B cell (primary cell): ENCODE measurements at regions not wholly inside any gene's neighbourhood (a gene's known extent, or its start where the extent isn't known, plus 50 kb on each side); places are given as distances from the start of the nearest gene placed in this dataset.

Experiments used
- ATAC-seq: fragments of 200-7000 bp; cut with Tn5 transposase; one replicate; pipeline ENCODE4 v1.10.0; 2021; ENCODE audit warnings: low read depth, mild to moderate bottlenecking, moderate number of reproducible peaks, moderate library complexity
- CTCF ChIA-PET: fragments of 350-600 bp; sonication (Branson Sonifier 250); formaldehyde crosslinking; loops from one replicate; lab custom pipeline; 2021; ENCODE audit warnings: antibody characterized with exemption, inconsistent platforms; lab: Charles Lee
- POLR2A ChIA-PET: fragments of 350-600 bp; sonication (Branson Sonifier 250); formaldehyde crosslinking; loops from one replicate; lab custom pipeline; 2021; ENCODE audit warnings: antibody characterized with exemption; lab: Charles Lee
- DNase-seq: peaks from one replicate; pipeline ENCODE4 v3.0.0; 2013
- H2AFZ ChIP-seq: 2 replicates; pipeline ENCODE4 v1.6.1; 2012; ENCODE audit warnings: mild to moderate bottlenecking, low read depth, low read length; ENCODE audit not compliant: insufficient read depth, poor library complexity, severe bottlenecking
- H3K27ac ChIP-seq, 2 donors: 1 replicate in 1 of 2; 2 replicates in 1 of 2; pipeline ENCODE4 v1.5.1; 2012 to 2013; ENCODE audit warnings: low read length in 2 of 2, mild to moderate bottlenecking in 2 of 2, moderate library complexity in 1 of 2
- H3K27me3 ChIP-seq, 4 experiments: fragments of 200-600 bp in 1 of 4; sonication (generic) in 1 of 4; replicated peaks in 1 of 4; 1 replicate in 2 of 4; 2 replicates in 2 of 4; pipeline versions ENCODE4 v1.6.1 to v1.7.0; 2013 to 2016; ENCODE audit warnings: low read length in 3 of 4, mild to moderate bottlenecking in 2 of 4, mixed read lengths in 1 of 4, moderate library complexity in 1 of 4; ENCODE audit not compliant: insufficient read depth in 4 of 4, control insufficient read depth in 3 of 4; ENCODE audit errors: control extremely low read depth in 1 of 4
- H3K36me3 ChIP-seq, 2 experiments: replicated peaks in 1 of 2; 1 replicate in 1 of 2; 2 replicates in 1 of 2; pipeline versions ENCODE4 v1.6.1 to v1.7.1; 2013; ENCODE audit warnings: low read length in 1 of 2; ENCODE audit not compliant: insufficient read depth in 2 of 2, control insufficient read depth in 1 of 2; ENCODE audit errors: control extremely low read depth in 1 of 2, extremely low read depth in 1 of 2
- H3K4me1 ChIP-seq, 2 donors: fragments of 200-600 bp in 1 of 2; sonication (generic) in 1 of 2; 1 replicate in 1 of 2; 2 replicates in 1 of 2; pipeline versions ENCODE4 v1.5.1 to v1.6.1; 2013 to 2017; ENCODE audit warnings: low read length in 2 of 2; ENCODE audit not compliant: control insufficient read depth in 2 of 2, insufficient read depth in 2 of 2
- H3K4me2 ChIP-seq: replicated peaks from 2 replicates; pipeline ENCODE3; 2012; ENCODE audit warnings: mild to moderate bottlenecking, low read depth, low read length; ENCODE audit not compliant: poor library complexity, severe bottlenecking
- H3K4me3 ChIP-seq, 5 experiments: fragments of 200-600 bp in 1 of 5; sonication (generic) in 1 of 5; 1 replicate in 3 of 5; 2 replicates in 2 of 5; pipeline versions ENCODE4 v1.5.1 to v1.7.0; 2011 to 2016; ENCODE audit warnings: low read length in 4 of 5, mild to moderate bottlenecking in 4 of 5, low read depth in 2 of 5, control low read depth in 1 of 5, moderate library complexity in 1 of 5; ENCODE audit not compliant: insufficient read depth in 1 of 5; ENCODE audit errors: control extremely low read depth in 1 of 5, extremely low read depth in 1 of 5
- H3K79me2 ChIP-seq: fragments of 200-600 bp; sonication (generic); one replicate; pipeline ENCODE4 v1.6.0; 2016; ENCODE audit warnings: low read length; ENCODE audit not compliant: control insufficient read depth, insufficient read depth
- H3K9ac ChIP-seq: fragments of 200-600 bp; sonication (generic); 2 replicates; pipeline ENCODE4 v1.6.1; 2017; ENCODE audit warnings: mild to moderate bottlenecking, low read length, moderate library complexity
- H3K9me3 ChIP-seq, 3 donors: one replicate each; pipeline versions ENCODE4 v1.6.1 to v1.7.1; 2013; ENCODE audit warnings: low read length in 2 of 3; ENCODE audit not compliant: control insufficient read depth in 2 of 3, insufficient read depth in 1 of 3; ENCODE audit errors: control extremely low read depth in 1 of 3
- H4K20me1 ChIP-seq: 2 replicates; pipeline ENCODE4 v1.6.0; 2012; ENCODE audit warnings: mild to moderate bottlenecking, low read length; ENCODE audit not compliant: insufficient read depth, control insufficient read depth, poor library complexity, severe bottlenecking
- H3K27ac Mint-ChIP-seq: one replicate; pipeline ENCODE4 v1.8.0; 2021; ENCODE audit warnings: mixed read lengths
- H3K27me3 Mint-ChIP-seq: one replicate; pipeline ENCODE4 v1.8.0; 2021; ENCODE audit warnings: mixed read lengths
- H3K4me1 Mint-ChIP-seq: one replicate; pipeline ENCODE4 v1.8.0; 2021; ENCODE audit warnings: mixed read lengths
- H3K4me3 Mint-ChIP-seq: one replicate; pipeline ENCODE4 v1.8.0; 2021; ENCODE audit warnings: mixed read lengths
- H3K9me3 Mint-ChIP-seq: one replicate; pipeline ENCODE4 v1.8.0; 2022; ENCODE audit warnings: mixed read lengths; ENCODE audit not compliant: insufficient read depth
- EZH2 ChIP-seq: IDR thresholded peaks from 2 replicates; pipeline ENCODE4 v1.6.1; 2012; ENCODE audit warnings: borderline replicate concordance, low read depth, mild to moderate bottlenecking, moderate library complexity, low read length; ENCODE audit not compliant: insufficient read depth, poor library complexity, severe bottlenecking
- WGBS: methylation state at CpG from one replicate; pipeline ENCODE4 v1.1.5; 2013; ENCODE audit warnings: missing lambda C conversion rate; ENCODE audit not compliant: insufficient coverage; 5-methylcytosine and 5-hydroxymethylcytosine counted together
- intact Hi-C: fragments of 100-400 bp; cut with micrococcal nuclease; formaldehyde crosslinking; loops from one replicate; pipeline ENCODE4 v1.10.0; 2022
- TF ChIP-seq, protein P1 (sequence below): fragments of 200-600 bp; IDR thresholded peaks from one replicate; pipeline ENCODE4 v1.8.0; 2022; ENCODE audit warnings: antibody characterized with exemption, mild to moderate bottlenecking

DNA sequence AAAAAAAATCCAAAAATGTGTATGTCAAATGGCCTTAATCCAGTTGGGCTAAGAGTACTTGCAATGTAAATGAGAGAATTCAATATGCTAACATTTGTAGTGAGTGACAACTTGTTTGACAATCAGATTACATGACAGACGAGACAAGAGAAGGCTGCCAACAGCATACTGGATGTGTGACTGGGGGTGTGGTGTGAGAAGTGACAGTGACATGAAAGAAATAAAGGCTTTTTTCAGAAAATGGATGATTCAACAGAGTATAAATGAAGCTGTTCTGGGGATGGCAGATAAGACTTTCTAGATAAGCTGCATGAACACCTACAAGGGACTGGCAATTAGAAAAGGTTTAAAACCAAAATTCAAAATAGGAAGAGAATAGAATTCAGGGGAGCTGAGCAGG is 143.4 kb downstream of the CENPC start:
- H3K4me2 ChIP-seq, result no peak overlapping the region

GRCh38 chr4:67397931-67398330 is 147.4 kb downstream of the CENPC start:
- intact Hi-C loops, result no loop called here
- no peaks in the 10 kb centered on the region for H3K4me1 Mint-ChIP-seq

More for the DNA sequence above, 143.4 kb downstream of the CENPC start:
- Histone ChIP-seq H3K4me3 (no peak overlapping the region), H4K20me1 (no peaks in the 10 kb centered on the region), H2AFZ (no peak overlapping the region), H3K36me3 (no peaks in the 10 kb centered on the region), H3K4me1 (no peaks in the 10 kb centered on the region), H3K79me2 (no peaks in the 10 kb centered on the region), H3K9me3 (no peaks in the 10 kb centered on the region), H3K9ac (no peak overlapping the region), H3K27ac (no peak overlapping the region), H3K27me3 (no peaks in the 10 kb centered on the region)
- ChIA-PET POLR2A (no interaction called here), CTCF (interaction anchor here (2.8 kb wide), 1 partner anchor 9 kb away, joined by 14 read pairs; no protein-coding TSS in a partner anchor)
- Mint-ChIP-seq H3K4me1 (no peaks in the 10 kb centered on the region), H3K4me3 (no peak overlapping the region), H3K27me3 (no peaks in the 10 kb centered on the region), H3K9me3 (no peaks in the 10 kb centered on the region), H3K27ac (no peak overlapping the region)
- TF ChIP-seq, protein P1, sequence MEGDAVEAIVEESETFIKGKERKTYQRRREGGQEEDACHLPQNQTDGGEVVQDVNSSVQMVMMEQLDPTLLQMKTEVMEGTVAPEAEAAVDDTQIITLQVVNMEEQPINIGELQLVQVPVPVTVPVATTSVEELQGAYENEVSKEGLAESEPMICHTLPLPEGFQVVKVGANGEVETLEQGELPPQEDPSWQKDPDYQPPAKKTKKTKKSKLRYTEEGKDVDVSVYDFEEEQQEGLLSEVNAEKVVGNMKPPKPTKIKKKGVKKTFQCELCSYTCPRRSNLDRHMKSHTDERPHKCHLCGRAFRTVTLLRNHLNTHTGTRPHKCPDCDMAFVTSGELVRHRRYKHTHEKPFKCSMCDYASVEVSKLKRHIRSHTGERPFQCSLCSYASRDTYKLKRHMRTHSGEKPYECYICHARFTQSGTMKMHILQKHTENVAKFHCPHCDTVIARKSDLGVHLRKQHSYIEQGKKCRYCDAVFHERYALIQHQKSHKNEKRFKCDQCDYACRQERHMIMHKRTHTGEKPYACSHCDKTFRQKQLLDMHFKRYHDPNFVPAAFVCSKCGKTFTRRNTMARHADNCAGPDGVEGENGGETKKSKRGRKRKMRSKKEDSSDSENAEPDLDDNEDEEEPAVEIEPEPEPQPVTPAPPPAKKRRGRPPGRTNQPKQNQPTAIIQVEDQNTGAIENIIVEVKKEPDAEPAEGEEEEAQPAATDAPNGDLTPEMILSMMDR, result no peak
- TF ChIP-seq EZH2, result no peak
- WGBS, result 100% methylated on average over 1 of the region's 1 CpG
- DNase-seq (no peak), ATAC-seq (no peak)
- intact Hi-C loops, result no loop called here

More at GRCh38 chr4:67397931-67398330, 147.4 kb downstream of the CENPC start:
- Histone ChIP-seq H3K79me2 (no peaks in the 10 kb centered on the region), H2AFZ (no peak overlapping the region), H3K4me3 (no peak overlapping the region), H3K4me1 (no peaks in the 10 kb centered on the region), H4K20me1 (no peaks in the 10 kb centered on the region), H3K9me3 (peaks cover 0 to 1% (median 0%) of the 10 kb centered on the region in 3 donors), H3K36me3 (no peaks in the 10 kb centered on the region), H3K27ac (no peak overlapping the region), H3K27me3 (no peaks in the 10 kb centered on the region), H3K4me2 (no peak overlapping the region), H3K9ac (no peak overlapping the region)
- Mint-ChIP-seq H3K9me3 (no peaks in the 10 kb centered on the region), H3K27ac (no peak overlapping the region), H3K27me3 (peaks cover 3% of the 10 kb centered on the region), H3K4me3 (no peak overlapping the region)
- ChIA-PET POLR2A (no interaction called here), CTCF (interaction anchor here (1.4 to 1.8 kb wide), 2 partner anchors 8 to 10 kb away, joined by 4 to 5 read pairs; no protein-coding TSS in a partner anchor)
- DNase-seq (no peak), ATAC-seq (no peak)
- TF ChIP-seq EZH2, result no peak
- TF ChIP-seq, protein P1, result no peak
